ENCODE measurements at regions not wholly inside any gene's neighbourhood (a gene's known extent, or its start where the extent isn't known, plus 50 kb on each side); places are given as distances from the start of the nearest gene placed in this dataset.

DNA sequence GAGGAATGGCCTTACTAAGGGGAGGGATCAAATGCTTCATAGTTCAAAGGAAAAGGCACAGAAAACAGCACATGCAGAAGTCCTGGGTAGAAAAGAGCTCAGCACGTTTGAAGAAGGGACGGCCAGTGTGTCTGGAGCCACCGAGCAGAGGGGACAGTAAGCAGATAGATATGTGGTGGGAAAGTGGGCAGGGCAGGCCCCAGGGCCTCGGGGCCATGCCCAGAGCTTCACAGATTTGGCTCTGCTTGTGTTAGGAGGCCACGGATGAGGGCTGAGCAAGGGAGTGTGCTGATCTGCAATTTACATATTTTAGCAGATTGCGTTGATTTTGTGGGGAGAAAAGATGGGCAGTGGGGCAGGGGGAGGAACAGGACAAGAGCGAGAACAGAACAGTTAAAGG, 343.1 kb downstream of the LPIN1 start:
- no peak overlapping the region for H3K27ac ChIP-seq (ENCODE audit: low read length)
- intact Hi-C loops (cut with DNase I) = no loop called here
- no peaks in the 10 kb centered on the region for H3K9me3 ChIP-seq (ENCODE audit: control insufficient read depth, low read length)
- DNase-seq (no peak), ATAC-seq (no peak)
- no peaks in the 10 kb centered on the region for H3K4me1 ChIP-seq (ENCODE audit: control insufficient read depth, insufficient read depth, low read length)
- 87% methylated on average over 7 of the region's 7 CpGs for WGBS
- no peak overlapping the region for H3K4me3 ChIP-seq (ENCODE audit: low read length)
- H3K27me3 ChIP-seq (ENCODE audit: control insufficient read depth, insufficient read depth) = no peaks in the 10 kb centered on the region

DNA sequence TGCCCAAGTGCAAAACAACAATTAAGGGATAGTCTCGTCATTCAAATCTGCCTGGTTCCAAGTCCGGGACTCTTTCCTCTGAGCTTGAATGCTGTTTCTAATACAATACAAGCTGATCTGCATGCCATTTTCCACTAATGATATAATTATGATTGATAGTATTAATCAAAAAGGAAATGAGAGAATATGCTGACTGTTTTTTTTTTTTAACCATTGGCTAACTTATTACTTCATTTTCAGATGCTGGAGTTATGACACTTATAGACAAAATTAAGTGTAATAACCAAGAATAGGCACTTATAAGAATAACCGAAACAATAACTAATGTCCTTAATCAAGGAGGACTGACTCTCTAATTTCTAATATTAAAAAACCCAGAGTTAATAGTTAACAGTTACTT, 343.6 kb downstream of the LPIN1 start:
- no peak for ATAC-seq
- intact Hi-C loops (cut with DNase I) = no loop called here

DNA sequence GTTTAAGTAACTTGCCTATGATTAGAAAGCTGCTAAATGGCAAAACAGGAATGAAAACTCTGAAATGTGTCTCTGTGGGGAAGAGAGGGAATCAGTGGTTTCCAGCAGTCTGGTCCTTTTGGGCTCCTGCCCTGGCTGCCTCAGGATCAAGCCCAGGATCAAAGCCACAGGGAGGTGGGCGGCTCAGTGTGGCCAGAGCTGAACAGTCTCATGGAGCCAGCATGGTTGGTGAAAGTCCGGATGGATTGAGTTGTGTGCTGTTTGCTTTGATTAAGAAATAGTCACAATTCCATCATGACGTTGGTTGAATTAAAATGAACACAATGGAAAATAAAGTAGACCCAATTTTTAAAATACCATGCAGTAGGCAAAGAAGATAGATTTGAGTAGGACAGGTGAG, 344.2 kb downstream of the LPIN1 start:
- ATAC-seq (no peak), DNase-seq (no peak)
- intact Hi-C loops (cut with DNase I) = no loop called here
- WGBS = 85% methylated on average over 3 of the region's 3 CpGs
- no peak overlapping the region for H3K27ac ChIP-seq (ENCODE audit: low read length)
- no peaks in the 10 kb centered on the region for H3K9me3 ChIP-seq (ENCODE audit: control insufficient read depth, low read length)
- no peaks in the 10 kb centered on the region for H3K27me3 ChIP-seq (ENCODE audit: control insufficient read depth, insufficient read depth)
- H3K4me3 ChIP-seq (ENCODE audit: low read length) = no peak overlapping the region
- no peaks in the 10 kb centered on the region for H3K4me1 ChIP-seq (ENCODE audit: control insufficient read depth, insufficient read depth, low read length)

More for the DNA sequence above, 343.6 kb downstream of the LPIN1 start:
- no peak overlapping the region for H3K27ac ChIP-seq (ENCODE audit: low read length)
- H3K4me1 ChIP-seq (ENCODE audit: control insufficient read depth, insufficient read depth, low read length) = no peaks in the 10 kb centered on the region
- H3K4me3 ChIP-seq (ENCODE audit: low read length) = no peak overlapping the region
- no peak for DNase-seq
- WGBS = 94% methylated on average over 3 of the region's 3 CpGs
- no peaks in the 10 kb centered on the region for H3K27me3 ChIP-seq (ENCODE audit: control insufficient read depth, insufficient read depth)
- no peaks in the 10 kb centered on the region for H3K9me3 ChIP-seq (ENCODE audit: control insufficient read depth, low read length)

DNA sequence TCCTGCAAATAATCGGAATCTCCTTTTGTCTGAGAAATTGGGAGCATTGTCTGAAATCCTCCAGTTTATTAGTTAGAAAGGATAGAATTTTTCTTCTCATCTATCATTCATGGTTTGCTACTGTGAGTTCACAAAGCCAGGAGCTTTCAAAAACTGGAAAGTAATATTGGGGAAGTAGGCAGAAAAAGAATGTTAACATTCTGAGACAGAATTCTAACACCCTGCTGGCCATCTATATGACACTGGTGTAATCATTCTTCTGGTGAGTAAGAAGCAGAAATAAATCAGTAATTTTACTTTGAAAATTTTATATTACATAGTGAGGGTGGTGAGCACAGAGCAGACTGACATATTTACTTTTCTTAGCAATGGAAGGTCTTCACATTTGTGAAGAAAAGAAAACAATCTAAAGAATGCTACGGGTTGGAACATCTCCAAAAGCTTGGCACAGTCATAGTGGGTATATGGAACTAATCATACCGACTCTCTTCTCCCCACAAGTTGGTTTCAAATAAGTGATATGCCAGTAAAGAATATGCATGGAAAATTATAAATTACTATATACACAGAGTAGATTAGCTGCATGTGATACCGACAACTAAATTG, 344.9 kb downstream of the LPIN1 start:
- ATAC-seq = no peak
- Histone ChIP-seq H3K4me1 (ENCODE audit: control insufficient read depth, insufficient read depth, low read length) (no peaks in the 10 kb centered on the region), H3K9me3 (ENCODE audit: control insufficient read depth, low read length) (no peaks in the 10 kb centered on the region), H3K27ac (ENCODE audit: low read length) (no peak overlapping the region), H3K27me3 (ENCODE audit: control insufficient read depth, insufficient read depth) (no peaks in the 10 kb centered on the region), H3K4me3 (ENCODE audit: low read length) (no peak overlapping the region)
- 79% methylated on average over 4 of the region's 4 CpGs for WGBS
- no peak for DNase-seq
- intact Hi-C loops (cut with DNase I) = no loop called here

DNA sequence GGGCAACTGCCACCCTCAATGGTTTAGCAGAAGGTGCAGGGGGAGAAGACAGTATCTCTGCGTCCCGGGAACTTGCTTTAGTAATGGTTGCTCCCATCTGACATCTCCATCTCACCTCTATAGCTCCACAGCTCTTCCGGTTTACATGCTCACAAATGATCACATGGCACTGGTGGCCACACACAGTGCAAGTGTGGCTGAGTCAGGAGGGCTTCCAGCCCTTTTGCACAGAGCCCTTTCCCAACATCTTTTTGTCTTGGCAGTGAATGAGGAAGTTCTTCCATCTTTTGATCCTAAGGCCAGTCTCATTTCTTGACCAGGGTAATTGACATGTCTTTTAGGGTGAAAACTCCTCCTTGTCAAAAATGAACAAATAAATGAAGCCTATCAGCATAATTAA, 347.7 kb downstream of the LPIN1 start:
- Histone ChIP-seq H3K27me3 (ENCODE audit: control insufficient read depth, insufficient read depth) (no peaks in the 10 kb centered on the region), H3K4me3 (ENCODE audit: low read length) (no peak overlapping the region), H3K9me3 (ENCODE audit: control insufficient read depth, low read length) (no peaks in the 10 kb centered on the region), H3K4me1 (ENCODE audit: control insufficient read depth, insufficient read depth, low read length) (no peaks in the 10 kb centered on the region), H3K27ac (ENCODE audit: low read length) (no peak overlapping the region)
- WGBS = over 99% methylated on average over 3 of the region's 3 CpGs
- intact Hi-C loops (cut with DNase I) = no loop called here
- ATAC-seq (no peak), DNase-seq (no peak)

DNA sequence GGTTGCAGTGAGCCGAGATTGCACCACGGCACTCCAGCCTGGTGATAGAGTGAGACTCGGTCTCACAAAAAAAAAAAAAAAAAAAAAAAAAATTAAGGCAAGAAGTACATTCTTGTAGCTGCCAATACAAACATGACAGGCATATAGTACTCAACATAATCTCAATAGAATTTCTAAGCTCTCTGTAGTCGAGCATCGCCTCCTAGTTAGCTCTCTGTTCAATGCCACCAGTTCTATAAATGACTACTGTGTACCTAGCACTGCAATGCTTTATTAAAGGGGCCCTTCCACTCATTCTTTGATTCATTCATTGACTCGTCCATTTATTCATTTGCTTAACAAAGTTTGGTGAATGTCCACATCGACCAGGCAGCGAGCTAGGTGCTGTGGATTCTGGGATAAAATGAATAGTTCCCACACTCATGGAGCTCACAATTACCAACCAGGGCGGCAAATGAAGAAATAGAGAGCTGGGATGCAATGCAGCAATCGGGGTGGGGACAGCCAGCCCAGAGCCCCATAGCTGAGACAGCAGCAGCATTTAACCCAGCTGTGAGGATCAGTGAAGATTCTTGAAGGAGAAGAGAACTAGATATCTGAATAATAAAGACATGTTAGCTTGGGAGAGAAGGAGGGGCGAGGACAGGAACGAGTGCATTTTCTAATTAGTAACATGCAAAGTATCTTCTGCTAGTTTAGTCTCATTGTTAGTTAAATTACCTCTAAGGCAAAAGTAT, 349.8 kb downstream of the LPIN1 start:
- ATAC-seq (no peak), DNase-seq (no peak)
- Histone ChIP-seq H3K4me3 (ENCODE audit: low read length) (no peak overlapping the region), H3K9me3 (ENCODE audit: control insufficient read depth, low read length) (no peaks in the 10 kb centered on the region), H3K27ac (ENCODE audit: low read length) (no peak overlapping the region), H3K4me1 (ENCODE audit: control insufficient read depth, insufficient read depth, low read length) (no peaks in the 10 kb centered on the region), H3K27me3 (ENCODE audit: control insufficient read depth, insufficient read depth) (no peaks in the 10 kb centered on the region)
- 80% methylated on average over 12 of the region's 12 CpGs for WGBS
- intact Hi-C loops (cut with DNase I) = no loop called here

DNA sequence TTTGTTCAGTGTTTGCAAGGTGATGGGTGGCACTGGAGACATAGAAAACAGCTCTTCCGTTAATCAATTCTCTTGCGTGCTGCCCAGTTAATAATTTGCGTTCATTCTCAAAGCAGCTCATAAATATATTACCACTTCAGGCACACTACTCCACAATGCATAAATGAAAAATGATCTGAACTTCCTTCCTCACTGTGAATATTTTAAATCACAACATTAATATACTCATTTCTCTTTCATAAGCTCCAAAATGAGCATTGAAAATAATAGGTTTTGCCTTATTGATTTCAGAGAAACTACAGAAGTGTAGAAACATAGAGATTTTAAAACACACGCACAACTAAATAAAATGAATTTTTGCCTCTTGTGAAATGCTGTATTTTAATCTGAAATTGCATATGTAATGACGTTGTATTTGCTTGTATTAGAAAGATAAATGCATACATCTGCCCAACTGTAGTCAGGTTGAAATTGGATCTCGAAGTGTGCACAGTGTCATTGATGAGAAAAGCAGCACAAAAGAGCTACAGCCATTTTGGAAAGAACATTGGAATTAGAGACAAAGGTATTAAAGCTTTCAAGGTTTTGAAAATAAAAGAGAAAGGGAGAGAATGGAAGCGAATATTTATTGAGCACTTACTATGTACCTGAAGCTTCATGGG, 350.5 kb downstream of the LPIN1 start:
- Histone ChIP-seq H3K27ac (ENCODE audit: low read length) (no peak overlapping the region), H3K4me1 (ENCODE audit: control insufficient read depth, insufficient read depth, low read length) (no peaks in the 10 kb centered on the region), H3K27me3 (ENCODE audit: control insufficient read depth, insufficient read depth) (no peaks in the 10 kb centered on the region), H3K4me3 (ENCODE audit: low read length) (no peak overlapping the region), H3K9me3 (ENCODE audit: control insufficient read depth, low read length) (no peaks in the 10 kb centered on the region)
- DNase-seq (no peak), ATAC-seq (no peak)
- intact Hi-C loops (cut with DNase I) = no loop called here
- WGBS = 90% methylated on average over 7 of the region's 7 CpGs

DNA sequence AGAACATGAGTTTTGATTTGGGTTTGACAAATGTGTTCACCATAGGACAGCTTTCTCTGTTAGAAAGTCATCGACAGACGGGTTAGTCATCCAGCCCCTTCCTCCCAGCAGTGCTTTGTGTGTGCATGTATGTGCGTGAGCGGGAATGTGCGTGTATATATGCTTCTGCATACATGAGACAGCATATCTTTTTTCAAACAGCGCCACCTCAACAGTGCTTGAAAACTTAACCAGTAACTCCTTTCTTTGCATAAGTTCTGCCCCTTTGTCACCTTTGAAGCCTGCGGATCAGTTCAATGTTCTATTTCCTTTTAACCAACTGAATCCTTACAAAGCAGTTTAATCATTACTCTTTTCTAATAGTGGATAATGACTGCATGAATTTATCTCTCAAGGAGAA, 351.4 kb downstream of the LPIN1 start:
- DNase-seq = no peak
- 96% methylated on average over 7 of the region's 7 CpGs for WGBS
- H3K27ac ChIP-seq (ENCODE audit: low read length) = no peak overlapping the region
- intact Hi-C loops (cut with DNase I) = no loop called here
- no peak overlapping the region for H3K4me3 ChIP-seq (ENCODE audit: low read length)
- H3K4me1 ChIP-seq (ENCODE audit: control insufficient read depth, insufficient read depth, low read length) = no peaks in the 10 kb centered on the region
- no peaks in the 10 kb centered on the region for H3K9me3 ChIP-seq (ENCODE audit: control insufficient read depth, low read length)
- no peak for ATAC-seq
- no peaks in the 10 kb centered on the region for H3K27me3 ChIP-seq (ENCODE audit: control insufficient read depth, insufficient read depth)

DNA sequence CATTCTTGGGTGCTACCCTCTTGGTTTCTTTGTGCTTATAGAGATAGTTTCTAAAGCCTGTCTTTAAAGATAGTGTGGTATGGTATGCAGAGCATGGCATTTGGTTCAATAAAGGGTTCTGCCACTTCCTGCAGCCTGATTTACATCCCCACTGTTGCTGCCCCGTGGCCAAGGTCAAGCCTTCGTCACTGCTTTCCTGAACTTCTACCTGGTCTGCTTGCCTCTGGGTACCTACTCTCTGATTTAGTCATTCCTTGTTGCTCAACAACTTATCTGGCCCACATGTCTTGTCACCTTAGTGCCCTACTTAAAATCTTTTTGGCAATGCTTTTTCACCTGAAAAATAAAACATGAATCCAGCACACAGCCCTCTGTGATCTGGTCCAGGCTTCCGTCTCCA, 352.9 kb downstream of the LPIN1 start:
- Histone ChIP-seq H3K27ac (ENCODE audit: low read length) (no peak overlapping the region), H3K4me3 (ENCODE audit: low read length) (no peak overlapping the region), H3K9me3 (ENCODE audit: control insufficient read depth, low read length) (no peaks in the 10 kb centered on the region), H3K4me1 (ENCODE audit: control insufficient read depth, insufficient read depth, low read length) (no peaks in the 10 kb centered on the region), H3K27me3 (ENCODE audit: control insufficient read depth, insufficient read depth) (no peaks in the 10 kb centered on the region)
- WGBS = 94% methylated on average over 3 of the region's 3 CpGs
- intact Hi-C loops (cut with DNase I) = no loop called here
- ATAC-seq (no peak), DNase-seq (no peak)

DNA sequence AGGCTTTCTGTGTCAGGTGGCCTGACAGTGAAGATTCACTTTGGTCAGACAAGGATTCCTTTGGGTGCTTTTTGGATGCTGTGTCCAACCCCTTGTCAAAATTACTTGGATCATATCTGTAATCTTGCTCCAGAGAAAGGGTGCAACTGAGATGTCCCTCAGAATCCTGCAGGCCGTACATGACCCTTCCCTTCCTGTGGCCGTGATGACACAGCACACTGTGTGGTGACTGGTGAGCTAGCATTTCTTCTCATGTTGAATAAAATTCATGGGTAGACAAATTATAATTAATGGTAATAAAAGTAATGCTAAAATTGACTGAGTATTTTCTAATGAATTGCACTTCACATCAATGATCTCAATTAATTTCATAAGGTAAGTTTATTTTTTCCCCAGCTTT, 356.2 kb downstream of the LPIN1 start:
- peaks cover under 1% of the 10 kb centered on the region for H3K4me1 ChIP-seq (ENCODE audit: control insufficient read depth, insufficient read depth, low read length)
- no peaks in the 10 kb centered on the region for H3K9me3 ChIP-seq (ENCODE audit: control insufficient read depth, low read length)
- 97% methylated on average over 2 of the region's 2 CpGs for WGBS
- intact Hi-C loops (cut with DNase I) = no loop called here
- no peak for ATAC-seq
- no peak overlapping the region for H3K27ac ChIP-seq (ENCODE audit: low read length)
- no peak overlapping the region for H3K4me3 ChIP-seq (ENCODE audit: low read length)
- DNase-seq = no peak
- no peaks in the 10 kb centered on the region for H3K27me3 ChIP-seq (ENCODE audit: control insufficient read depth, insufficient read depth)

DNA sequence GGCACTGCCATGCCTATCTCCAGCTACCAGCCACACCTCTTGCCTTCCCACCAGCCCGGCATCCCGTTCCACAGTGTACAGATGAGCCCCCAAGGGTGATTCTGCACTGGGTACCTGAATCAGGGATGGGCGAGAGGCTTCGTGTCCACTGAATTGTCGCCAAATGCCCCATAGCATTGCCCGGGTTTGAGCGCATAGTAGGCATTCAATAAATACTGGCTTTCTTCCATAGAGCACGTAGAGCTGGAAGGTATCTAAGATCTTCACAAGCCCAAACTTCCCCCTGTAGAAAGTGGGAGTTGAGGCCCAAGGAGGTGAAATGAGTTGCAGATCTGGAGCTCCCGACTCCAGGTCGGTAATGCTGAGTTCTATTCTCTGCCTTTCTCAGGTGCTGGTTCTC, 358.7 kb downstream of the LPIN1 start:
- intact Hi-C loops (cut with DNase I) = no loop called here
- 98% methylated on average over 10 of the region's 10 CpGs for WGBS
- Histone ChIP-seq H3K9me3 (ENCODE audit: control insufficient read depth, low read length) (no peaks in the 10 kb centered on the region), H3K27me3 (ENCODE audit: control insufficient read depth, insufficient read depth) (no peaks in the 10 kb centered on the region), H3K4me3 (ENCODE audit: low read length) (no peak overlapping the region), H3K4me1 (ENCODE audit: control insufficient read depth, insufficient read depth, low read length) (peaks cover 4% of the 10 kb centered on the region), H3K27ac (ENCODE audit: low read length) (no peak overlapping the region)
- DNase-seq (no peak), ATAC-seq (no peak)
